HG02870 (cell line): ENCODE measurements at regions not wholly inside any gene's neighbourhood (a gene's known extent, or its start where the extent isn't known, plus 50 kb on each side); places are given as distances from the start of the nearest gene placed in this dataset.

Source experiments
- ATAC-seq: cut with Tn5 transposase; IDR thresholded peaks from one replicate; pipeline ENCODE4 v1.9.1; 2021; ENCODE audit warnings: mild to moderate bottlenecking, moderate library complexity; ENCODE audit not compliant: unreplicated experiment

- ATAC-seq: no peak
Measured at GRCh38 chr2:65864619-65865018, 432.2 kb upstream of the SPRED2 start.

GRCh38 chr2:65863713-65864112, 431.3 kb upstream of the SPRED2 start:
- ATAC-seq: no peak

GRCh38 chr2:65856928-65857327, 424.5 kb upstream of the SPRED2 start:
- ATAC-seq: no peak

- ATAC-seq: no peak
Measured at GRCh38 chr2:65856423-65856822, 424.0 kb upstream of the SPRED2 start.

- ATAC-seq: no peak
Measured at GRCh38 chr2:65850695-65851094, 418.3 kb upstream of the SPRED2 start.

GRCh38 chr2:65846989-65847678, 414.7 kb upstream of the SPRED2 start:
- ATAC-seq: no peak

- no peak for ATAC-seq
Measured at GRCh38 chr2:65845442-65846182, 413.2 kb upstream of the SPRED2 start.

- no peak for ATAC-seq
Measured at GRCh38 chr2:65842104-65842503, 409.7 kb upstream of the SPRED2 start.

GRCh38 chr2:65835975-65836549, 403.7 kb upstream of the SPRED2 start:
- ATAC-seq: no peak

- ATAC-seq: no peak
Measured at GRCh38 chr2:65834771-65835475, 402.5 kb upstream of the SPRED2 start.

- no peak for ATAC-seq
Measured at GRCh38 chr2:65834062-65834461, 401.7 kb upstream of the SPRED2 start.

- no peak for ATAC-seq
Measured at GRCh38 chr2:65831509-65831908, 399.1 kb upstream of the SPRED2 start.

GRCh38 chr2:65826567-65826966, 394.2 kb upstream of the SPRED2 start:
- no peak for ATAC-seq

- ATAC-seq: no peak
Measured at GRCh38 chr2:65823511-65823910, 391.1 kb upstream of the SPRED2 start.

- ATAC-seq: no peak
Measured at GRCh38 chr2:65820454-65820853, 388.1 kb upstream of the SPRED2 start.

GRCh38 chr2:65819963-65820362, 387.6 kb upstream of the SPRED2 start:
- ATAC-seq: no peak

- no peak for ATAC-seq
Measured at GRCh38 chr2:65818873-65819451, 386.6 kb upstream of the SPRED2 start.

- no peak for ATAC-seq
Measured at GRCh38 chr2:65813631-65814173, 381.3 kb upstream of the SPRED2 start.

- no peak for ATAC-seq
Measured at GRCh38 chr2:65812887-65813286, 380.5 kb upstream of the SPRED2 start.

- no peak for ATAC-seq
Measured at GRCh38 chr2:65807942-65808341, 375.5 kb upstream of the SPRED2 start.

GRCh38 chr2:65804777-65805176, 372.4 kb upstream of the SPRED2 start:
- ATAC-seq: no peak
